ENCODE measurements at regions not wholly inside any gene's neighbourhood (a gene's known extent, or its start where the extent isn't known, plus 50 kb on each side); places are given as distances from the start of the nearest gene placed in this dataset.

DNA sequence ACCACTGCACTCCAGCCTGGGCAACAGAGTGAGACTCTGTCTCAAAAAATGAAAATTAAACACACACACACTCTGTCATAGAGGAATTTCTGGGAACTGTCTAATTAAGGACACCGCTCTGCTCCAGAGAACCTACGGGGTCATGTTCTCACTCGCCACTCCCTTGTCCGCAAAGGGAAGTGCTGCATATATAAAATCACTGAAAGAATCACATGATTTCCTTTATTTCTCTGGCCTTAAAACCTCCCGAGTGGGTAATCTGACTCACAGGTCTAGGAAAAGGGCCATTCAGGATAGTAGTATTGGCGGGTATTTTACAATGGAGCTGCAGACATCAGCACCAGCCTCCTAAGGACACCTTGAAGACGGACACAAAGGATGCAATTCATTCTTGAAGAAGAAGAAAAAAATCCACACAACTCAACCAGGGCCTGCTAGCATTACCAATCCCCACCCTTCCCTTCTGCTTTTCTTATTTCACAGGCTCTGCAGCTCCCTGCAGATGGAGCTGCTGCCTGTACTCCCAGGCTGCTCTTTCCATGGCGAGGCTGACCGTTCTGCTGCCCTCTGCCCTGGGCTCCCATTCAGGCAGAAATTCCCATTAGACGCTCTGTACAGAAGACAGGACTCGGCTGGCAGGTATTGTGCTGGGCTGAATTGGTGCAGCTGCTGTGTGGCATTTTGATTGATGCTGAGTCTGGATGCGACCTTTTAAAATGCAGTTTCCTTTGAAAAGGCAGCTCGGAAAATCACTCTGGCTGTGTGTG, 53.3 kb upstream of the FAM89A start:
- Histone ChIP-seq H3K4me3 (ENCODE audit: insufficient read depth, low read depth, low read length, poor library complexity, severe bottlenecking) (no peak overlapping the region), H3K9me3 (ENCODE audit: control insufficient read depth, low read length) (no peaks in the 10 kb centered on the region), H3K27me3 (replicated peaks; ENCODE audit: control insufficient read depth, insufficient read depth, low read length, poor library complexity, severe bottlenecking) (no peaks in the 10 kb centered on the region), H3K36me3 (ENCODE audit: control insufficient read depth, insufficient read depth, low read length) (no peaks in the 10 kb centered on the region), H3K4me1 (ENCODE audit: control insufficient read depth, insufficient read depth, low read length, poor library complexity, severe bottlenecking) (no peaks in the 10 kb centered on the region), H3K27ac (ENCODE audit: insufficient read depth, low read length, poor library complexity, severe bottlenecking) (no peak overlapping the region)
- no peak for DNase-seq

DNA sequence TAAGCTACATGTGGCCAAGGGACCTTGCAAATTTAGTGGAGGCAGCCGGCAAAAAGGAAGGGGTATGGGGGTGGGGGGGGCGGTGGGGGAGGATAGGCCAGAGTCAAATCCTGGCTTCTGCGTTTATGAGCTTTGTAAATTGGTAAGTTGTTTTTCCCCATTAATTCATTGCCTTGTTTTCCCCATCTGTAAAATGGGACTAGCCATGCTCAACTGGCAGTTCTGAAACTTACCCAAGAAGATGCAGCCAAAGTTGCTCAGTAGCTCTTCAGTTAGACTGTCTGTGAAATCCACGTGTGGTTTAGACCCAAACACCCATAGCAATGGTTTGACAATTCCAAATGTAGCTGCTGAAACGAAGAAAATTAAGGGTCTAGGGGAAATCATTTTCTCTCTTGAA, 52.3 kb upstream of the FAM89A start:
- Histone ChIP-seq H3K4me1 (ENCODE audit: control insufficient read depth, insufficient read depth, low read length, poor library complexity, severe bottlenecking) (no peaks in the 10 kb centered on the region), H3K9me3 (ENCODE audit: control insufficient read depth, low read length) (no peaks in the 10 kb centered on the region), H3K4me3 (ENCODE audit: insufficient read depth, low read depth, low read length, poor library complexity, severe bottlenecking) (no peak overlapping the region), H3K27ac (ENCODE audit: insufficient read depth, low read length, poor library complexity, severe bottlenecking) (no peak overlapping the region), H3K36me3 (ENCODE audit: control insufficient read depth, insufficient read depth, low read length) (no peaks in the 10 kb centered on the region), H3K27me3 (replicated peaks; ENCODE audit: control insufficient read depth, insufficient read depth, low read length, poor library complexity, severe bottlenecking) (no peaks in the 10 kb centered on the region)
- no peak for DNase-seq

DNA sequence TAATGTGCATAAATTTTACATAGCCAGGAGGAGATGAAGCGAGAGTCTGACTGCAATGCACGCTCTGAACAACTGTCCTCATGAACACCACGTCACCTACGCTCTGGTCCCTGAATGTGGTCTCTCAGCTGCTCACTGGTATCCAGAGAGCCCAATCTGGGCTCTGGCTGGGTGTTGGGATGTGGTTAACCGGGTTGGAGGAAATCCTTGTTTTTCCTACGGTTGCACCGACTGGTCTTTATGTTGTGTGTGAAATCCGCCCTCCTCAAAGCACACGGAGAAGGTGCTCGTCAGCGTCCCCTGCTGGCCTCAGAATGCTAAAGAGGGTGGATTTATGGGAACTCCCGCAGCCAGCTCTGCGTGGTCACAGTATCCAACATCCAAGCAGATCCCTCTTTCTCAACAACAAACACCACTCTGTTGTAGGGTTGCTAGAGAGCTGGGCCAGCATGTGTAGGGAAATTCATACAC, 51.8 kb upstream of the FAM89A start:
- H3K4me1 ChIP-seq (ENCODE audit: control insufficient read depth, insufficient read depth, low read length, poor library complexity, severe bottlenecking): no peaks in the 10 kb centered on the region
- no peaks in the 10 kb centered on the region for H3K9me3 ChIP-seq (ENCODE audit: control insufficient read depth, low read length)
- no peak overlapping the region for H3K27ac ChIP-seq (ENCODE audit: insufficient read depth, low read length, poor library complexity, severe bottlenecking)
- no peaks in the 10 kb centered on the region for H3K27me3 ChIP-seq (replicated peaks; ENCODE audit: control insufficient read depth, insufficient read depth, low read length, poor library complexity, severe bottlenecking)
- H3K36me3 ChIP-seq (ENCODE audit: control insufficient read depth, insufficient read depth, low read length): no peaks in the 10 kb centered on the region
- H3K4me3 ChIP-seq (ENCODE audit: insufficient read depth, low read depth, low read length, poor library complexity, severe bottlenecking): no peak overlapping the region
- DNase-seq: peak in 1 of 3 donors; percentile 3

DNA sequence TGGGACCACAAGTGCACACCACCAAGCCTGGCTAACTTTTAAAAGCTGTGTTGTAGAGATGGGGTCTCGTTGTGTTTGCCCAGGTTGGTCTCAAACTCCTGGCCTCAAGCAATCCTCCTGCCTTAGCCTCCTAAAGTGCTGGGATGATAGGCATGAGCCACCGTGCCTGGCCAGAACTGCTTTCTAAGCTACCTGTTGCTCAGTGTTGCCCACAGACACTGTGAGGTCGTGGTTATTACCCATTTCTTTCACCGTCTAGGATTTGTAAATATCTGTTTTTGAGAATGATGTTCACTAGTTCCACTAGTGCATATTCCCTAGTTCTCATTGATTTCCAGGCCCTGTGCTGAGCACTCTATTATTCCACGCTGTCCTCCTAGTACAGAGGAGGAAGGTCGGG, 51.4 kb upstream of the FAM89A start:
- H3K4me3 ChIP-seq (ENCODE audit: insufficient read depth, low read depth, low read length, poor library complexity, severe bottlenecking): no peak overlapping the region
- no peak overlapping the region for H3K27ac ChIP-seq (ENCODE audit: insufficient read depth, low read length, poor library complexity, severe bottlenecking)
- no peak for DNase-seq
- no peaks in the 10 kb centered on the region for H3K27me3 ChIP-seq (replicated peaks; ENCODE audit: control insufficient read depth, insufficient read depth, low read length, poor library complexity, severe bottlenecking)
- H3K4me1 ChIP-seq (ENCODE audit: control insufficient read depth, insufficient read depth, low read length, poor library complexity, severe bottlenecking): no peaks in the 10 kb centered on the region
- no peaks in the 10 kb centered on the region for H3K9me3 ChIP-seq (ENCODE audit: control insufficient read depth, low read length)
- H3K36me3 ChIP-seq (ENCODE audit: control insufficient read depth, insufficient read depth, low read length): no peaks in the 10 kb centered on the region

Data from effector memory CD4-positive, alpha-beta T cell (primary cell).